ENCODE measurements at regions not wholly inside any gene's neighbourhood (a gene's known extent, or its start where the extent isn't known, plus 50 kb on each side); places are given as distances from the start of the nearest gene placed in this dataset.
"Not testable (repeated sequence)": the region's sequence is repeated elsewhere in the genome, so short reads cannot be mapped to it uniquely, and the experiment has no call there.

DNA sequence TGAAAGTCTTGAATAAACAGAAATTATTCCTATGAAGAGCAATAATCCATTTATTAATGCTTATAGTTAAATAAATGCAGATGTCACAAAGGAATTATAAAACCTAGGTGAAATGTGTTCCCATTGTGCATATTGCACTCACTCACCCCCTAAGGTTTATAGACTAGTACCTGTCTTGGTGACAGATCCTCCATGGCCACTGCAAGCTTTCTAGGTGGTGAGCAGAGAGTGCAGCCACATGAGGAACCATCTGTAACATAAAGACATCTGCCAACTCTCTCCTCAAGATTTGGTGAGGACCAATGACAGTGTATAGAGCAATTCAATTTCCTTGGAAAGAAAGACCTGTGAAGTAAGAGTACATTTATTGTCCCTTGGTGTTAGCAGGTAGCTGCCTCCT lies 616.4 kb downstream of the CENPC start:
- DNase-seq (ENCODE audit: low read depth): not testable (repeated sequence)

DNA sequence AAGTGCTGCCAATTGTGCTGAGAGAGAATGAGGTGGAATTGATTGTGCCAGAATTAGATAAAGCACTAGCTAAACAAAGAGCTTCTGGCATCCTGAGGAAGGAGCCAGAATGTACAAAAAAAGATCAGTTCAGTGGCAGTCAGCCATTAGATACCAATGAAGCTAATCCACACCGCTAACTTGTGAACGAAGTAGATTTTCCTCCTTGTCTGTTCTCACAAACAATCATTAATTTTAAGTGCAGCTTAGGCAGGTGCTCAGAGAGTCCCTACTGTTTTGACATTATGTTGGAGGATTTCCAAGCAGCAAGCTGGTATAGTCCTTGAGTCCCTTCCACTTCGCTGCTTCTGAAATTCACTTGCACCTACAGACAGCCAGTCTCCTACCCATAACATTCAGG lies 617.4 kb downstream of the CENPC start:
- DNase-seq (ENCODE audit: low read depth): no peak

DNA sequence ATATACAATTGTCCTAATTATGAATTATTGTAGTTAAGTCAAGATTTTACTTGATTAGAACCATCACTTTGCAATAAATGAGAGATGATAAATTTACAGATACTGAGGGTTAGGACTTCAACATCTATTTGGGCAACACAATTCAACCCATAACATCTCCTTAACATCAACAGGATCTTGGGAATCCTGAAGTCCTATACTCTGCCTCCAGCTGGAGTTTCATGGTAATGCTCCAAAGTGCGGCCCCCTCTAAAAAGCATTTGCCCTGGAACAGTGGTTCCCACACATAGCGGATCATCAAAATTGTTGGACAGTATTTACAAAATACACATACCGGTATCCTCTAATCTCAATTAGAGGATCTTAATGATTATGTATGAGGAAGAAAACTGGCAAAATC lies 618.6 kb downstream of the CENPC start:
- no peak for DNase-seq (ENCODE audit: low read depth)

DNA sequence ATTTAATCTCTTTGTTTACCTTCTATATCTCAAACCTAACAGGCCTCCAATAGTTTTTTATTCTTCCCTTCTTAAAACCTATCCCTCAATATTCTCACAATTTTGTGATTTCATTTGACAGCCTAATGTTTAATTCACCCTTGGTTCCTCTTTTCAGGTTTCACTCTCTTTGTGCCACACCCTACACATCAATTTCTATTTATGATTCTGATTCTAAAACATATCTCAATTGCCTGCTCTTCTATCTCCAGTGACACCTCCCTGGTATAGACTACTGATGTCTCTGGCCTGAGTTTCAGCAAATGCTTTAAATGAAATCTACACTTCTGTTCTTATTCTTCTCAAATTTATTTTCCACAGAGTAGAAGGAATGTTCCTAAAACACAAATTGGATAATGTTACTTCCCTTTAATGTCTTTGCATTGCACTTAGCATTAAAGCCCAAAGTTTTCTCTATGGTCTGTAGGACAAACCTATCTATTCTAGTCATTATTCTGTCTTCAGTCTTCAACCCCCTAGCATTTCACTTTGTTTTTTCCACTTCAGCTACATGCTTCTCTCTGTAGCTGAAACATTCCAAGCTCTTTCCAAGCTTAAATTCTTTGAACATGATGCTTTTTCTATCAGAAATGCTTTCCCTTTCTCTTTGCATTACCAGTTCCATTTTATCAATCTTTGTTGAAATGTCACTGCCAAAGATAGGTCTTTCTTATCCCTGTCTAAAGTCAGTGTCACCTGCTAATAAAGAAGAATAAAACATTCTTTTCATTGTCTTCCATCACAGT lies 622.0 kb downstream of the CENPC start:
- no peak for DNase-seq (ENCODE audit: low read depth)

DNA sequence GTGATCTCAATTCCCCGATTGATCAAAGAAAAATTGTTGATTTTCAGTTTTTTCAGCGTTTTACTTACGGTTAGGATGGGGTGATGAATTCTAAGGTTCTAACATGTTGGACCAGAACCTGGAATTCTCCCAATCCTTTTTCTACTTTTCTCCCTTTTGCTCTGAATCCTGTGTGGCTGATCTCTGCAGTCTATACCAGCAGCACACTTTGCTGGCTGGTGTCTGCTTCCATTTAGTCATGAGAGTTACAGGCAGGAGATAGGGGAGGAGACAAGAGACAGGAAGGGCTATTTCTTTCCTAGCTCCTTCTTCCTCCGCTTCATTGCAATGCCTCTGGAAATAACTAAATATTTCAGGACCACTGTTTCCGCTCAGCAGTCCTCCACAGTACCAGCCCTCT lies 623.9 kb downstream of the CENPC start:
- DNase-seq (ENCODE audit: low read depth): no peak

DNA sequence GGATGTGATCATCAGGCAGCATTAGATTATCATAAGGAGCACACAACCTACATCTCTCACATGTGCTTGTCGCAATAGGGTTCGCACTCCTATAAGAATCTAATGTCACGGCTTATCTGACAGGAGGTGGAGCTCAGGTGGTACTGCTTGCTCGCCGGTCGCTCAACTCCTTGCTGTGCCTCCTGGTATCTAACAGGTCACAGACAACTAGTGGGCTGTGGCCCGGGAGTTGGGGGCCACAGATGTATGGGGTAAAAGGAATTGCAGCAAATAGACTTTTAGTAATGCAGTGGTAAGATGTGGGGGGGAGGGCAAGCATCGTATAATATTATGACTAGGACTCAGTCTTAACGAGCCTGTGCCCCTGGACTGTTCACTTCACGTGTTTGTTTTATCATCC lies 624.8 kb downstream of the CENPC start:
- DNase-seq (ENCODE audit: low read depth): no peak

DNA sequence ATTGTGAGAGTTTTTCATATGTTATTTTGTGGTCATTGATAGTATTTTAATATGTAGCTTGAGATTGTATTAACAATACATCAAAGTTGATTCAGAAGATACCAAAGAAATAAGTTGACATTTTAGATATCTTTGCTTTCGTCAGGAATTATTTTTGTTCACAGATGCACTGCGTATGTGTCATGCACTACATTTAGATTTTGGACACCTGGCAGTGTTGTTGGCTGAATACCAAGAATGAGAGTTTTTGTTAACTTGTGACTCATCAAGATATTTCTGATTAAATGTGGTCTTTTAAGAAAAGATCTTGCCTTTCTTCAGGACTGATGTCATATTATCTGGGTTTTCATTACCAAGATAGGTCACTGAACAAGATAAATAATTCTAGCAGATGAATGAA lies 633.4 kb downstream of the CENPC start:
- DNase-seq (ENCODE audit: low read depth): no peak

DNA sequence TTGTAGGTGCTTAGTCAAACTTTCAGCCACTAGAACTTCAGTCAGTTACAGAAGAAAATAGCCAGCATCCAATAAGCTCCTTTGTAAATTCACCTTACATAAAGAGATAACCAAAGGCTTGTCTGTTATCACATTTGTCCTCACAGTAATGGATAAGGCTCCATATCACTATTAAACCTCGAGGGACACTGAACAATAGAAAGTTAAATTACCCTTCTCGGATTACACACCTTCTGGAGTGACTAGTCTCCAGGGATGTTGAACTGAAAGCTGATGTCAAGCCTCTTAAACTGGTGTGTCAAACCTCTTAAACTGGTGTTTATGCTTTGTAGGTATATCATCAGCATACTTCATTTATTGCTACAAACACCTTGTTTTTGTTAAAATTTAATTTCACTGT lies 639.0 kb downstream of the CENPC start:
- no peak for DNase-seq (ENCODE audit: low read depth)

DNA sequence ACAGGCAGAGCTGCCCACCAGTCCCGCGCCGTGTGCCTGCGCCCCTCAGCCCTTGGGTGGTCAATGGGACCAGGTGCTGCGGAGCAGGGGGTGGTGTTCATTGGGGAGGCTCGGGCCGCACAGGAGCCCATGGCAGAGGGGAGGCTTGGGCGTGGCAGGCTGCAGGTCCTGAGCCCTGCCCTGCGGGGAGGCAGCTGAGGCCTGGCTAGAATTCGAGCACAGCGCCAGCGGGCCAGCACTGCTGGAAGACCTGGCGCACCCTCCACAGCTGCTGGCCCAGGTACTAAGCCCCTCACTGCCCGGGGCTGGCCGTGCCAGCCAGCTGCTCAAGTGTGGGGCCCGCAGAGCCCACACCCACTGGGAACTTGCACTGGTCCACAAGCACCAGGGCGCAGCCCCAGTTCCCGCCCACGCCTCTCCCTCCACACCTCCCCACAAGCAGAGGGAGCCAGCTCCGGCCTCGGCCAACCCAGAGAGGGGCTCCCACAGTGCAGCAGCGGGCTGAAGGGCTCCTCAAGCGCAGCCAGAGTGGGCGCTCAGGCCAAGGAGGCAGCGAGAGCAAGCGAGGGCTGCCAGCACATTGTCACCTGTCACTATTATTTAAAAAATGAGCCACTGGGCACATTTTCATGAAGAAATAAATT lies 645.8 kb downstream of the CENPC start:
- no peak for DNase-seq (ENCODE audit: low read depth)

DNA sequence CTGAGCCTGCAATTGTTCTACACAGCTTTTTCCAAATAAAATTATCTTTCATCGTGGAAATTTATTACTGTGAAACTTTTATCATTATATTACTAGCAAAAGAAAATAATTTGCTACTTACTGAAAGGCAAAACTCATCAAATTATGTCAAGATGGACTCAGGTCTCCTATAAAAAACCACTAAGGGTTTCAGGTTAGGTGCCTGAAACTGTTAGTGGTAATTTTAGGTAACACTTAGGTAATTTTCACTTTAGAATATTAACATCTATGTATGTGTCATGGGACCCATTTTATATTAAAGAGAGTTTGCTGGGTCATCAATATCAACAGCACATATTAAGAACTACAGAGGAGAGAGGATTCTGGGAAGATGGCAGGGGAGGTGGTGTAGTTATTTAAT lies 651.5 kb downstream of the CENPC start:
- DNase-seq (ENCODE audit: low read depth): no peak

DNA sequence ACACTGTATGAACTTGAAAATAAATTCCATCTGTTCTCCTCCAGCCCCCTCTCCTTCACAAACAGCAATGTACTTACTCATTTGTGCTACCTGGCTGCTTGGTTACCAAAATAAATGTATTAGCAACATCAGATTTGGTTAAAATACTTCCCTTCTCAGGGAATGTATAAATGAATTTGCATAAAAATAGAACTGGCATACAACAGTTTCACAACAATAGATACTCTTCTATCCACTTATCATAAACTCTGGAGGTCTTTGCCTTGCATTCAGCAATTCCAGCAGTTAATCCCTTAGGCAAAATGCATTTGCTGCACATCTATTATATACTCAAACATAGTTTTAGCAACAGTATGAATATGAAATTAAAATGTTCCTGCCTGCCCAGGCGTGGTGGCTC lies 658.2 kb downstream of the CENPC start:
- DNase-seq (ENCODE audit: low read depth): no peak

DNA sequence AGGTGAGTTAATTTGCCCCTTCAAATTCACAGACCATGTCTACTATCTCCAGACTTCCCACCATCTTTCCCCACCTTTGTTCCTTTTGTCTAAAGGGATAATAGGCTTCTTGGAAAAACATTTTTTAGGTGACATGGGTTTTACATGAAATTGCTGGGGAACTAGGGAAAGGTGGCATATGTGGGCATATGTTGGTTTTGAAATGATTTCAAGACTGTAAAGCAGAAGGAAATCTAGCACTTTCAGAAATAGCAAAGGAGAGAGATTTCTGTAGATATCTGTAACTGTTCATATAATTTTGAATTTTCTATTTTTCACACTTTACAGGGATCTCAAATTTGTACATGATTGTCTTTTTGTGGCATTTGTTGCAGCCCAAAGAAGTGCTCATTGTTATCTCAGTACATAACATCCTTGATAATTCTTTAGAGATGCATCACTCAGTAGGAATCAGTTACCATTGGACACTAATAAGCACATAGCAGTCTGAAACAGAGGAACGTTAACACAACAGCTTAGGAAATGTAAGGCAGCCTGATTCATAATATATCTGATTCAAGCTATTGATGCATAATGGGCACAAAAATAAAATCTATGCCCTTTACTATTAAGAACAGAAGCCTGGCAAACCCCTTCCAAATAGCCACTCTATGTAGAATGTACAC lies 659.7 kb downstream of the CENPC start:
- no peak for DNase-seq (ENCODE audit: low read depth)

DNA sequence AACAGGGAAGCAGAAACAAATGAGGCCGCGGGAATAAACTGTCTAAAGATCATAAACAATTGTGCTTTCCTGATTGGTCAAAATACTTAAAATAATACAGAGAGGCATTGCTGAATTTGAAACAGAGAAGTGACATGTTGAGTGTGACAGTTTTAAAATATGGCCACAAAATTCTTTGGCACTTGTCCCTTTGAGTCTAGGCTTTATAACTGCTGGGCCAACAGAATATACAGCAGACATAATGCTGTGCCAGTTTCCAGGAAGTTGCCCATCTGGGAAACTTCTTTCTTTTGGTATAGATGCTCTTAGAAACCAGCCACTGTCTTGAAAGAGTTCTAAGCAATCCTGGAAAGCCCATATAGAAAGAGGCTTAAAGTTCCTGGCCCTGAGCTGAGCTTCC lies 668.4 kb downstream of the CENPC start:
- DNase-seq (ENCODE audit: low read depth): no peak

DNA sequence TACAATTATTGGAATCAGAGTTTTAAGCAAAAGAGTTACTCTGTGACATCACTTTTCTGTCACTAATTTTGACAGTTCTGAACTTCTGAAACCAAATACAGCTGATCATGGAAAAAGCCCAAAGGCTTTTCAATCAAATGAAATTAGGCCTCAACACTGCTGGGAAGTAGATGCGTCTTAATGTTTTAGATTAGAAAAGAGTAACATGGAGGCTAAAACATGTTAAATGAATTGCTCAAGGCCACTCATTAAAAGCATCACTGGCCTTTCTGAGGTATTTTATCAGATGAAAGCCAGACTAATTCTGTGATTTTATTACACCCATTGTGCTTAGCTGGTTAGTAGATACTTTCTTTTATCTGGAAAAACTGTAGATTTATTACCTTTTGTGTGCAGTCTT lies 672.6 kb downstream of the CENPC start:
- DNase-seq (ENCODE audit: low read depth): no peak

DNA sequence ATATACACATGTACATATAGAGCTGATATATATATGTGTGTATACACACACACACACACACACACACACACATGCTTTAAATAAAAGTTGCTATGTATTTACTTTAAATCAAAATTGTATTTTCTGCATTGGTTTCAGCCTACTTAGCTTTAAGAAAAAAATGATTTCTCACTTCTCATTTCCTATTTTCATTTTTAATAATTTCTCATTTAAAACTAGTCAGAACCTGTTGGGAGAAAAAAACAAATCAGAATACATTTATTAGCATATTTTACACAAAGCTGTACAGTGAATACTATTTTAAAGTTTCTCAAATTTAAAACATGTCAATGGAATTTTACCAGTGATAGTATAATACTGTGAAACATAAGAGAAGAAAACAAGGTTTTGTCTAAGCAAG lies 681.8 kb downstream of the CENPC start:
- DNase-seq (ENCODE audit: low read depth): no peak

DNA sequence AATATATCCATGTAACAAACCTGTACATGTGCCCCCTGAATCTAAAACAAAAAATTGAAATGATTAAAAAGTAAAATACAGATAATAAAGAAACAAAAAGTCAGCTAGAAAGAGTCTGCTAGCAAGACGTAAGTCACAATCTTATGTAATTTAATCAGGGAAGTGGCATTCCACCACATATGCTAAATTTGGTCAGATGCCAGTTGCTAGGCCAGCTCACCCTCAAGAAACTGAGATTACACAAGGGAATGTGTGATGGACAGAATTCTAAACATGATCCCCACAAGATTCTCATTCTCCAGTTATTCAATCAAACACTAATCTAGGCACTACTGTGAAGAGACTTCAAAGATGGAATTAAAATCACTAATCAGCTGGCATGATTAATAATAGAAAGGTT lies 689.3 kb downstream of the CENPC start:
- DNase-seq (ENCODE audit: low read depth): no peak

DNA sequence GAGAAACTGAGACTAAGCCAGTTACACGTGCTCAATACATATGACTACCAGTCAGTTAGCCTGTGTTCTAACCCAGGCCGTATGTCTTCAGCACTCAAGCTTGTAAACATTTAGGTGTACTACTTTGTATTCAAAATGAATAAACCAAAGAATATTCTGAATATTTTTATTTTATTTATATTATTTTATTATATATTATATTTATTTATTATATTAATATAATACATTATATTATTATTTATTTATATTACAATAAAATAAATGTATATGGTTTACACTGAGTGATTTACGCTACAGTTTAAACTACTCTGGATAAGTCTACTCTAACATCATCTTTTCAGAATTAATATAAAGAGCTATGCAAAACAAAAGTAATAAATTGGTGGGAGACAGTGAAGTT lies 691.5 kb downstream of the CENPC start:
- DNase-seq (ENCODE audit: low read depth): no peak

DNA sequence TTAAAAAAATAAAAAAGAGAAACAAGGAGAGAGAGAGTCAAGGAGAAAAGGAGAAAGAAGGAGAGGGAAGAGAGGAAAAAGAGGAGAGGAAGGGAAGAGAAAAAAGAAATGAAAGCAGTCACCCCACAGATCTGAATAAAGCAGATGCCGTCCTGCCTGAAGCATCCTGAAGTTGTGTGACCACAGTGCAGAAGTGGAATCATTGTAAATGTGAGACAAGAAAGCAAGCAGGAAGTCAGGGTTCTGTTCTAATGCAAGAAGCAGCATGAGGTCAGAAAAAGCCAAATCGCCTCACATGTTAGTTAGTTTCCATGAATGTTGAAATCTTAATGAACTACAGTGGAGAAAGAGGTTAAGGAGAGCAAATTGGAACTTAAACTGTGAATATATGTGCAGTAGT lies 692.5 kb downstream of the CENPC start:
- DNase-seq (ENCODE audit: low read depth): no peak

DNA sequence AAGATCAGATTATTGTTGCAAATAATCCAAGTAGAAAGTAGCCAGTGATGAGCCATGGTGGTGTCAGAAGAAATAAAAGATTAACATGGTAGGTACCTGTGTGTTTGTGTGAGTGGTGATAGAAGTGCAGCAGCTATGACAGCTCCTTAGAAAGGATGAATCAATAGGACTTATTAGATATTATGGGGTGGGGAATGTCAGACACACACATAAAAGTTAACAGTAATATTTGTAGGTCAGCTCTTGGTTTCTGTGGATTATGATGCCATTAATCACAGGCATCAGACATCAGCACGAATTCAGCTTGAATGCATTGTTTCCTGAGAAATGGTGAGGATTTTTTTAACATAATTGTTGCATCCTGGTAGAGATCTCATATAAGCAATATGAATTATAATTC lies 695.7 kb downstream of the CENPC start:
- DNase-seq (ENCODE audit: low read depth): no peak

DNA sequence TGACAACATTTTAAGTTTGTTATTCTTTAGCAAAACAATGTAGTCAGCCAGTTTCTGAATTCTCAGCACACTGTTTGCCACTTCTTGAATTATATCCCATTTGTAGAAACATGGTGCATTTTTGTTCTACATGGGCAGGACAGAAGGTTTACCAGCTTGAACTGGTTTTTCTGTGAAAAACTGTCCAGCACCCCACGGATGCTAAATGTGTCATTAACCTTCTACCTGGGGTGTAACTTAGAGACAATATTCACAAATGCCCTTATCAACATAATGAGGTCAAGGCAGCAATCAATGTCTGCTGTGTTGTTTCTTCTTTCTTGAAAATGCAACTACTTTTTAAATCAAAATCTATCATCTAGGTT lies 702.6 kb downstream of the CENPC start:
- DNase-seq (ENCODE audit: low read depth): no peak

DNA sequence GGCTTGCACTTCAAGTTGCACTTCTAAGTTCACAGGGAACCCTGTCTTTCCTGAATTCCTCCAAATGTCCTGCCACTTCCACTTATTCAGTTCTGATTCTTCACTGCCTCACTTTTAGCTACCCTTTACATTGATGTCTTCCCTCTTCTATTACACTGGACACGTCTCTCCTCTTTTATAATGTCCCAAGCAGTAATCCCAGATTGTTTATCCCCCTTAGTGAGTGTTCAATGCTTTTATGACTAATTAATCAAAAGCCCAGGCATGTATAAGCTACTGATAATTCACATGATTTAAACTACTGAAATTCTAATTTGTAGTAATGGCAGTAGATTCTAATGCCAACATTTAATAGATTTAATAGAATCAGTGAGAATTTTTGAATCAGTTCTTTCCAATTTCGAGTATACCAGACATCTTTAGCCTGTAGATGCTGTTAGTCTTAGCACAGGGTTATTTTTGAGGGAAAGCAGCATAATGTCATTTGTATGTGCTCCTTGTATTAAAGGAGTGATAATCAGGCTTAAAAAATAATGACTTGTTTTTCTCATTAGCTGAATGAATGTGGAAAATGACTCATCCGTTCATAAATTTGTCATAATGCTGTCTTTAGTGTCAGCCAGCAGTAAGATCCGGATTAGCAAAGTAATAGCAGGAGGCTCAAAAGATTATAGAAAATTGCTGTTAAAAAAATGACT lies 703.1 kb downstream of the CENPC start:
- DNase-seq (ENCODE audit: low read depth): no peak

DNA sequence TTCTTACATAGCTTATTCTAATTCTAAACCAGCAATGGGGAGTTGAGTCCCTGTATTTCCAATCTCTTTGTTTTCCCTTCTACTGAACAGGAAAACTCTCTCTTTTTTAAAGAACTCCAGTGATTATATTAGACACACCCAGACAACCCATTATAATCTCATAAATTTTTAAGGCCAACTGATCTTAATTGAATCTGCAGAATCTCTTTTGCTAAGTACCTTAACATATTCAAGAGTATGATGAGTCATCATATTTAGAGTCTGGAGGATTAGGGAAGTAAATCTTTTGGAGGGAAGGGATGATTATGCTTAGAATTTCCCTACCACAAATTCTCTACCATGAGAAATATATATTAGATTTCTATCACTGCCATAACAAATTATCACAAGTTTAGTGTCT lies 705.1 kb downstream of the CENPC start:
- DNase-seq (ENCODE audit: low read depth): no peak
